ENCODE measurements at regions not wholly inside any gene's neighbourhood (a gene's known extent, or its start where the extent isn't known, plus 50 kb on each side); places are given as distances from the start of the nearest gene placed in this dataset.
"Not testable (repeated sequence)": the region's sequence is repeated elsewhere in the genome, so short reads cannot be mapped to it uniquely, and the experiment has no call there.

DNA sequence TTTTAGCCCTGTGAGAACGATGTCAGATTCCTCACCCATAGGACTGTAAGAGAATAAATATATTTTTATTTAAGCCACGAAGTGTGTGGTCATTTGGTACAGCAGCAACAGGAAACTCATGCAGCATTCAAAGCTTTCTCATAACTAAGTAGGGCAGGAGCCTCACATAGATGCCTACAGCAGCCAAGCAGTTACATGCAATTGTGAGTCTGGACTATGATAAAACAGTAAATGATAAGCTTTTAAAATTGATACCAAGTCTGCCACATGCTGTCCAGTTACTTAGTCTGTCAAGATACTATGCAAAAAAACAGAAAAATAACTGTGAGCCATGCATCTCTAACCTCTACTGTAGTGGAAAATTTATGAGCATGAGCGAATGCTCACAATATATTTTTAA lies 359.6 kb downstream of the HS3ST1 start:
- no peaks in the 10 kb centered on the region for H3K36me3 Mint-ChIP-seq (ENCODE audit: low read depth)
- peaks cover 6% of the 10 kb centered on the region for H3K4me1 Mint-ChIP-seq
- H3K4me3 Mint-ChIP-seq: no peak overlapping the region
- TF ChIP-seq, protein P1, sequence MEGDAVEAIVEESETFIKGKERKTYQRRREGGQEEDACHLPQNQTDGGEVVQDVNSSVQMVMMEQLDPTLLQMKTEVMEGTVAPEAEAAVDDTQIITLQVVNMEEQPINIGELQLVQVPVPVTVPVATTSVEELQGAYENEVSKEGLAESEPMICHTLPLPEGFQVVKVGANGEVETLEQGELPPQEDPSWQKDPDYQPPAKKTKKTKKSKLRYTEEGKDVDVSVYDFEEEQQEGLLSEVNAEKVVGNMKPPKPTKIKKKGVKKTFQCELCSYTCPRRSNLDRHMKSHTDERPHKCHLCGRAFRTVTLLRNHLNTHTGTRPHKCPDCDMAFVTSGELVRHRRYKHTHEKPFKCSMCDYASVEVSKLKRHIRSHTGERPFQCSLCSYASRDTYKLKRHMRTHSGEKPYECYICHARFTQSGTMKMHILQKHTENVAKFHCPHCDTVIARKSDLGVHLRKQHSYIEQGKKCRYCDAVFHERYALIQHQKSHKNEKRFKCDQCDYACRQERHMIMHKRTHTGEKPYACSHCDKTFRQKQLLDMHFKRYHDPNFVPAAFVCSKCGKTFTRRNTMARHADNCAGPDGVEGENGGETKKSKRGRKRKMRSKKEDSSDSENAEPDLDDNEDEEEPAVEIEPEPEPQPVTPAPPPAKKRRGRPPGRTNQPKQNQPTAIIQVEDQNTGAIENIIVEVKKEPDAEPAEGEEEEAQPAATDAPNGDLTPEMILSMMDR (IDR thresholded peaks at IDR 0.05; ENCODE audit: unreplicated experiment in 3 of 3): no peak
- H3K27me3 Mint-ChIP-seq (ENCODE audit: low read depth): no peaks in the 10 kb centered on the region
- H3K9me3 Mint-ChIP-seq: peaks cover 3% of the 10 kb centered on the region
- peak overlapping the region; percentile 17 to 62 (median 34) for H3K27ac Mint-ChIP-seq

DNA sequence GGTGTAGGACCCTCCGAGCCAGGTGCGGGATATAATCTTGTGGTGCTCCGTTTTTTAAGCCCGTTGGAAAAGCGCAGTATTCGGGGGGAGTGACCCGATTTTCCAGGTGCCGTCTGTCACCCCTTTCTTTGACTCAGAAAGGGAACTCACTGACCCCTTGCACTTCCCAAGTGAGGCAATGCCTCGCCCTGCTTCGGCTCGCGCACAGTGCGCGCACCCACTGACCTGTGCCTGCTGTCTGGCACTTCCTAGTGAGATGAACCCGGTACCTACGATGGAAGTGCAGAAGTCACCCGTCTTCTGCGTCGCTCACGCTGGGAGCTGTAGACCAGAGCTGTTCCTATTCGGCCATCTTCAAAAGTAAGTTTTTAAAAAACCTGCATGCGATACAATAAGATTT lies 362.1 kb downstream of the HS3ST1 start:
- Mint-ChIP-seq H3K27ac (peak overlapping the region in 1 of 3 experiments; percentile 42), H3K4me3 (peak overlapping the region; percentile 75 to 81 (median 75))
- H3K27me3 Mint-ChIP-seq (ENCODE audit: low read depth); H3K4me1 Mint-ChIP-seq; H3K9me3 Mint-ChIP-seq; H3K36me3 Mint-ChIP-seq (ENCODE audit: low read depth): not testable (repeated sequence)

DNA sequence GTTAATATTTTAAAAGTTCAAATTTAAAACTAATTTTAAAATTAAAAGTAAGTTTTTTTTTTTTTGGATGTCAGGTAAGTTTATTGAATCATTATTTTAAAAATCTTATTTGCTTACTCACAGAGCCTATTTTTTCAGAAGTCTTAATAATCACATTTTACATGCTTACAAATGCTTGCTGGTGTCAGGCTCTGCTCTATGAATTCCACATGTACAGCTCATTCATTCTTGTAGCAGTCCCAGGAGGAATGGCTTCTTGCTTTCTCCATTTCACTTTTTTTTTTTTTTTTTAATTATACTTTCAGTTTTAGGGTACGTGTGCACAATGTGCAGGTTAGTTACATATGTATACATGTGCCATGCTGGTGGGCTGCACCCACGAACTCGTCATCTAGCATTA lies 368.1 kb downstream of the HS3ST1 start:
- peaks cover 11% of the 10 kb centered on the region for H3K9me3 Mint-ChIP-seq
- not testable (repeated sequence) for H3K4me1 Mint-ChIP-seq; H3K27me3 Mint-ChIP-seq (ENCODE audit: low read depth); H3K4me3 Mint-ChIP-seq; H3K36me3 Mint-ChIP-seq (ENCODE audit: low read depth); H3K27ac Mint-ChIP-seq

DNA sequence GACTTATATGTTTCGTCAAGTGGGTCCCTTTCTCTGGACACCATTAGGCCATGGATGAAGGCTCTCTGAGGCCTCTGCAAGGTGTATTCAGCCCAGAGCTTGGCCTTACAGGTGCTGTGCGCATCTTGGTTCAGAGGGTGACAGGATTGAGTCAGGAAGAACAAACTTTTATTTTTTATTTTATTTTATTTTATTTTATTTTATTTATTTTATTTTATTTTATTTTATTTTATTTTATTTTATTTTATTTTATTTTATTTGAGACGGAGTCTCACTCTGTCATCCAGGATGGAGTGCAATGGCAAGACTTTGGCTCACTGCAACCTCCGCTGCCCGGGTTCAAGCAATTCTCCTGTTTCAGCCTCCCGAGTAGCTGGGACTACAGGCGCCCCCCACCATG lies 370.4 kb upstream of the CLNK start:
- not testable (repeated sequence) for H3K9me3 Mint-ChIP-seq; H3K36me3 Mint-ChIP-seq (ENCODE audit: low read depth); H3K27me3 Mint-ChIP-seq (ENCODE audit: low read depth)

DNA sequence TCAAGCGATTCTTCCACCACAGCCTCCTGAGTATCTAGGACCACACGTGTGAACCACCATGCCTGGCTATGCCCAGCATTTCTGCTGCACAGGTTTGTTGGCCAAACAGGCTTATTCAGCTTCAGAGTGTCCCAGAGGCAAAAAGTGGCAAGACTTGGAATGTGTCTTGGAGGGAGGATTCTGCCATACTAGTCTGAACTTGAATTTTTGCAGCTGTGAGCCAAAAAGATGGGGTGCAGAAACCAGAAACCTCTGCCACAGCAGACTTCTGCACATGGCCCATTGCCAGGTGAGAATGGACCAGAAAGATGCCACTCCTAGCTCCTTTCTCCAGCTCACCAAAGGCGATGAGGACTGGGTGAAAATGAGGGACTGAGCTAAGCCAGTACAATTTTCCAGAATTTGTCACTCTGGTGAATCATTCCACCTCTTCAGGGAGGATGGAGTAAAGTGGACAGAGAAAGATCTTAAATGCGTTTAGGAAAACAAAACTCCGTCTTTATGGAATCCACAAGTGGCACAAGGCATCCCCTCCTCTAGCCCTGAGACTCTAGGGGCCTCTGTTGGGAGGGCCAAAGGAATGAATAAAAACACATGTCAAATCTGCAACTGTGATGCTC lies 369.1 kb upstream of the CLNK start:
- TF ChIP-seq, protein P1 (IDR thresholded peaks at IDR 0.05; ENCODE audit: unreplicated experiment in 3 of 3): no peak
- H3K9me3 Mint-ChIP-seq: peaks cover 3% of the 10 kb centered on the region
- H3K4me3 Mint-ChIP-seq: no peak overlapping the region
- H3K36me3 Mint-ChIP-seq (ENCODE audit: low read depth): no peaks in the 10 kb centered on the region
- H3K27ac Mint-ChIP-seq: no peak overlapping the region
- no peaks in the 10 kb centered on the region for H3K4me1 Mint-ChIP-seq
- peaks cover 5% of the 10 kb centered on the region for H3K27me3 Mint-ChIP-seq (ENCODE audit: low read depth)

More for the DNA sequence above, 370.4 kb upstream of the CLNK start:
- H3K27ac Mint-ChIP-seq, H3K4me1 Mint-ChIP-seq, H3K4me3 Mint-ChIP-seq: not testable (repeated sequence)

DNA sequence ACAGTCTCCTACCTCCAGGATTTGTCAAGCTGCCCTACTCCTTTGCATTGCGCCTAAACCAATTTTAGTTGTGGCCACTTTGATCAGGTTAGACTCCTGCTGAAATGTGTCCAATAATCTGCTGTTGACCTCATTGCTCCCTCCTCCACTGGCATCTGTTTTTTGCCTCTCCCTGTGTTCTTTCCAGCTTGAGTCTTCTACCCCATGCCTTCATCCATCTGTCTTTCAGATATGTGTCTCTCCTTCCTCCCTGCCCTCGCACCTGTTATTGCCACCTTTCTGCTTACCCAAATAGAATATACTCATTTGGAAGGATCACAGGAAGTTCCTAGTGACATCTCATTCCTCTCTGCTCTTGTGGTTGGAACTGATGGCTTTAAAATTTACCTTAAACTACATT lies 366.6 kb upstream of the CLNK start:
- peaks cover 6% of the 10 kb centered on the region for H3K9me3 Mint-ChIP-seq
- no peaks in the 10 kb centered on the region for H3K4me1 Mint-ChIP-seq
- H3K4me3 Mint-ChIP-seq: no peak overlapping the region
- TF ChIP-seq, protein P1 (IDR thresholded peaks at IDR 0.05; ENCODE audit: unreplicated experiment in 3 of 3): no peak
- H3K27ac Mint-ChIP-seq: no peak overlapping the region
- H3K27me3 Mint-ChIP-seq (ENCODE audit: low read depth): peaks cover 5% of the 10 kb centered on the region
- H3K36me3 Mint-ChIP-seq (ENCODE audit: low read depth): no peaks in the 10 kb centered on the region

DNA sequence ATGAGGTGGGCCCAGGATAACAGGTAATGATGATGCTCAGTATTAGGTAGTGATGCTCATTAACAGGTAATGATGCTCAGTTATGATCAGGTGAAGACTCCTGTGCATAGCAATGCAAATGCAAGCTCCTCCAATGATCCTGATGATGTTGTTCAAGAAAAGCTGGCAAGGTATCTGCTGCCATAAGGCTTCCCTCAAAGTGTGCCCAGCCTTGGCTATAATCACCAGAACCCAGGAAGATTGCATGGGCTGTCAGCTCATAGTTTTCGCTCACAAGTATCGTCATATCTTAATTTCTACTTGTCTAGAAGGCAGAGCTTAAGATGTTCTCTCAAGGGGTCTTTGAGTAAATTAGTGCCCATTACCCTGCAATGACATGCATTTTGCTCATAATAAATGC lies 366.2 kb upstream of the CLNK start:
- TF ChIP-seq, protein P1 (IDR thresholded peaks at IDR 0.05; ENCODE audit: unreplicated experiment in 3 of 3): no peak
- no peaks in the 10 kb centered on the region for H3K36me3 Mint-ChIP-seq (ENCODE audit: low read depth)
- H3K4me1 Mint-ChIP-seq: no peaks in the 10 kb centered on the region
- H3K9me3 Mint-ChIP-seq: peaks cover 10% of the 10 kb centered on the region
- peaks cover 5% of the 10 kb centered on the region for H3K27me3 Mint-ChIP-seq (ENCODE audit: low read depth)
- no peak overlapping the region for H3K27ac Mint-ChIP-seq
- H3K4me3 Mint-ChIP-seq: no peak overlapping the region
